ENCODE measurements at regions not wholly inside any gene's neighbourhood (a gene's known extent, or its start where the extent isn't known, plus 50 kb on each side); places are given as distances from the start of the nearest gene placed in this dataset.

DNA sequence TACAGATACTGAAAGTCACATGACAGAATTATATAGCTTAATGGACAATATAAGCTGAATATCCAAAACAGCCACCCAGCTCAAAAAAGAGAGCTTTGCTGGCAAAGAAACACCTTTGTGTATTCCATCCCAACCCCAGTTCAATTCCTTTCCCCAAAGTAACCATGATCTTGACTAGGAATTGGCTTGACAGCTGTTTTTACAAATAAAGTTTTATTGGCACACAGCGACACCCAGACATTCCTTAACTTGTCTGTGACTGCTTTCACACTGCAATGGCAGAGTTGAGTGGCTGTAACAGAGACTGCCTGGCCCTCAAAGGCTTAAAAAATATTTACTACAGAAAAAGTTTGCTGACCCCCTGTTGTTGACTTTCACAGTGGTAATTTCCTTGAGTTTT lies 264.0 kb upstream of the TSHZ2 start:
- no peak for DNase-seq

DNA sequence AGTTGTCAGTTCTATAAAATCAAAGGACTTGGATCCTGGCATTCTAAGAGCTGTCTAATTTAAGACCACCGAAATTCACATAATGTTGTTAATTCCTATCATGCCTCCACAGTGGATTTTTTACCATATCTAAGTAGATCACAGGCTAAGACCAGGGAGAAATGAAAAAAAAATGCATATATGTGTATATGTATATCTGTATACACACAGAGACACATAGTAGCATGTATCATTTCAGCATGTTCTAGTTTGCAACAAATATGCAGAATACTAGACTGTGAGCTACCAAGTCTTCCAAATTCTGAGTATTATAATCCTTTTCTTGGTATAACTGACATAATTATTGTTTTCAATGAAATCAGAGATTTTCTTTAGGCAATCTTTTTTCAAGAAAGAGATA lies 267.6 kb upstream of the TSHZ2 start:
- DNase-seq = no peak

DNA sequence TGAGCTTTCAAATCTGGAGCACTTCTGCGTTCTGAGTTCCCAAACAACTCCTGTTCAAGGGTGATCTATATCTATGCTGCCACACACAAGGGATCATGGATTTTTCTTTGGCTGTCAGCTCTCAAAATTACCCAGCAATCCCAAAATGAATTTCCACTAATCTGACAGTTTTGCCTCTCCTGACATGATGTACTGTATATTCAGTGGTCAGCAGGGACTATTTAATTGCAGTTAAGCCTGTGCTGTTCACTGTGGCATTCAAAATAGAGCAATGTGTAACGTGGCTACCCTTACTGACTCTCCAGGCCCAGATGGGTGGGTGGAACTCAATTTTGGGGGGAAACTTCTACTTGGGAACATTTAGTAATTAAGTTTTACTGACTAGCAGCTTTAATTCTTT lies 283.8 kb upstream of the TSHZ2 start:
- no peak for DNase-seq

DNA sequence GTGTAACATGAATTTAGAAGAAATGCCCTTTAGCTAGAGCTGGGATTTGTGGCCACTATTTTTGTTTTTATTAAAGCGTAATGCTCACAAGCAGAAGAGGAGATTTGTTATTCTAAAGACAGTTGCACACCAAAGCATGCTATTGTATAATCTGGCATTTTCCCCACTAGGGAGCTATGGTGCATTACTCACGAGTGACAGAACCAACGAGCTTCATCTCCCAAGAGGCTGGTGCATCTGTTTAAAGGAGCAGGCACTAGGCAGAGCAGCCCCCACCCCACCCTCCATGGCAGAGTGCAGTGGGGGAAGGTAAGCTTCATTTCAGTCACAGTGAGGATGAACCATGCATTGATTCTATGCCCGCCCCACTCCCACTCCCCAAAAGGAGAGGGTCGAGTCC lies 287.3 kb upstream of the TSHZ2 start:
- DNase-seq = no peak

DNA sequence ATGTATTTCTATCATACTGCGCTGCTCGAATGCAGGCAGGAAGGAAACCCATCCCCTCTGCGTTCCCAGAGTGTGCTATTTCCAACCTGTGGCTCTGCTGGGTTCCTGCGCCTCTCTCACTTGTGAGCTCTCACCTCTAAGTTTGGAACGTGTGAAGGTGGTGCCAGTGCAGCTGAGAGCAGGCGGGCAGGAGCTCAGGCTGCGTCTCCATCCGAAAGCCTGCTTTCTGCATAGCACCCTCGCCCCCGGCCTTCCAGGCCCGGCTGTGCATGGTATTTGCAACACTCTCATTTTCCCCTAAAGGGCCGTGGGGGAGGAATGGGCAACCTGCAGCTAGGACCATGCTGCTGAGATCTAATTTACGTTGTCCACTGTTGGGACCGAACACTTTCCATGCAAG lies 288.0 kb upstream of the TSHZ2 start:
- no peak for DNase-seq

DNA sequence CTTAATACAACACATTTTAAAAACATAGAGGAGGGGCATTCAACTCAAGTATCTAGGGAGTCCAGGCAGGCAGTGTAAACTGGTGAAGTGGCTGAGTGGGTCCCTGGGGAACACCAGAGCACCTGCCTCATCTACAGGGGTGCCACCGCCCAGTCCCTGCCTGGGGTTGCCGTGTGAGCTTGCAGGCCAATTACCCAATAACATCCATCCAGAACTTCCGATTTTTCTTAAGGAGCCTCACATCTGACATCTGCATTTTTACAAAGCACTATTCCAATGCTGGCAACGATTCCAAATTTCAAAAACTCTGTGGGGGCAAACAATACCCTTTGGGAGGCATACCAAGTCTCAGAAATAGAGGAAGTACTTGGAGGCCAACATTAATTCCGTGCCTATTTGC lies 288.4 kb upstream of the TSHZ2 start:
- DNase-seq = no peak

DNA sequence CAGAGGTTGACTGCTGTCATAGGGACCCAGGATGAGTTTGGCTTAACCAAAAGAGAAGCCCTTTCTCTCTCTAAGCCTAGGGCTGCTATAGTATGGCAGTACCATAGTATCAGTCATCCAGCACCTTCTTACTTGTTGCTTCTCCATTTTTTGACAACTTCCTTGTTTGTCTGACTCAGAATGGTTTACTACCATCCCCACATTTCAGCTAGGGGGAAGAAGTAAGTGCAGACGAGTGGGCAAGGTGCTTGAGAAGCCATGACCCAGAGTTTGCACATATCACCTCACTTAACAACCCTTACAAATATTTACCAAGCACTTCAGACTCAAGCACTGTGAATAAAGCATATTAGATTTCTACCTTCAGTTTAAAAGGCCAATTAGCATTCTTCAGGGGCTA lies 289.9 kb upstream of the TSHZ2 start:
- DNase-seq = no peak

DNA sequence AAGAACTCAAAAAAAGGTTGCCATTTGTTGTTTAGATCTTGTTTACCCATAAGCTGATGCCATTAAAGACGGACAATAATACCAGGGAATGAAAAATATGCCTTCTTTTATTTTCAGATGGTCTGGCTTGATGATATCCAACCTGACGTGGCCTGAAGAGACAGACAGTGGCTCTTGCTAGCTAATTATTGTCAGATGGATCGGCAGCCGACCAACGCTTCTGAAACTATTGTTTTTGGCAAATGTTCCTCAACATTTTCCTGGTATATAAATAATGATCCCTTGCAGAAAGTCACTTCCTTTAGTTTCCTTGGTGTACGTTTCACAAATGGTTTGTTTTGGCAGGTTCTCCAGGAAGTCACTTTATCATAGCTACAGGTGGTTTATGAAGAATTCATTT lies 290.9 kb upstream of the TSHZ2 start:
- DNase-seq = no peak

DNA sequence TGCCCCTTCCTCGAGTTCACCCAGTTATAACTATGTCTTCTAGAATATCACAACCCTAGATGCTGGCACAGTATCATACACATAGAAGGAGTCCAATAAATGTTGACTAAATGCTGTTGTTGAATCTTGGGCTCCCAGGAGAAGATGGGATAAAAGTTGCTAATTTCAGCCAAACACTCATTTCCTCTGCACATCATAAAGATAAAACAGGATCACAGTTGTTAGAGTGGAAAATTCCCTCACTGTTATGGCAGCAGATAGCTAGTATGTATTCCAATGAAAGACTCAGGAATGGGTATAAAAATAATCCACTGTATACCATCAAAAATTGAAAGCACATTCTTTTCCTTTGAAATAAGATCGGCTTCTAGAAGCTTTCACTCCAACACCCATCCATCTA lies 294.9 kb upstream of the TSHZ2 start:
- DNase-seq = no peak

DNA sequence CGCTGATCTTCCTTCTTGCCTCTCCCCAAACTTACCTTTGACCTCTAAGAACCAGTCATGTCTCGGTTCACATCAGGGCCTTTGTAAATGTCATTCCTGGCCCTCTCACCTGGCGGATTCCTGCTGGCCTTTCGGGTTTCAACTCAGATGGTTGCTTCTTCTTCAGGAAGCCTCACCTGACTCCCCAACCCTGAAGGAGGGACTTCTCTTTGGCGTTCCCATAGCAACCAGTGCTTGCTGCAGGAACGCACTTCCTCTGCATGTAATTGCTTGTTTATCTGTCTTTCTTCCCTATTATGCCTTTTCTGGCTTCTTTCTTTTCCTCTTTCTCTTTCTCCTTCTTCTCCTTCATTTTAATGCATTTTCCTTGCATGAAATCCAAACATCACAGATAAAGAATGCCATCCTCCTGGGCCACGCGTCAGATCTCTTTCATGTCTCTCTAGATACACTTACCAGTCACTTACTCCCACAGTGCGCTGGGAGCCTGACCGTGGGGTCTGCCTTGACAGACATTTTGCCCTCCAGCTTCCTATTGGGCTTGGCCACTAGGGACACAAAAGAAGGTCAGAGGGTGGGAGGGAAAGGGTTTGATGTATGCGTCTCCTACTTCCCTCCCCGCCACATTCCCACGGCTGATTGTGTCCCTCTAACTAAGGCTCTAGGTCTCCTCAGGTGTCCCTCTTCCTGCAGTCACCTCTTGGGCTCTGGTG lies 295.7 kb upstream of the TSHZ2 start:
- no peak for DNase-seq

DNA sequence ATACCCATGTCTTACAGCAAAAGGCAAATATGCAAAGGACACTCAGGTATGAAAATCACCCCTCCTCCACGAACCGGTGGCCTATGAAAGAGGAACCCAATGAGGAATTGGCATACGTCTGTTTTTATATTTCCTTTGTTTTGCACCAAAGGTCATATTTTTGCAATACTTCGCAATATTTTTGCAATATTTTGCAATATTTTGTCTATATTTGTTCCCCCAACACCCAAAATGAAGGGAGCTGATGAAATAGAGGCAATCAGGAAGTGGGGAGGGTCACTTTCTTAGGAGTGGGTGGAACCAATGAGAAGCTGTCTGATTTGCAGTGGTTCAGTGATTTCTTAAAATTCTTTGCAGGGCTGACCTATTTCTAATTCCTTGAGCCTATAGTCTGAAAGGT lies 296.8 kb upstream of the TSHZ2 start:
- no peak for DNase-seq

DNA sequence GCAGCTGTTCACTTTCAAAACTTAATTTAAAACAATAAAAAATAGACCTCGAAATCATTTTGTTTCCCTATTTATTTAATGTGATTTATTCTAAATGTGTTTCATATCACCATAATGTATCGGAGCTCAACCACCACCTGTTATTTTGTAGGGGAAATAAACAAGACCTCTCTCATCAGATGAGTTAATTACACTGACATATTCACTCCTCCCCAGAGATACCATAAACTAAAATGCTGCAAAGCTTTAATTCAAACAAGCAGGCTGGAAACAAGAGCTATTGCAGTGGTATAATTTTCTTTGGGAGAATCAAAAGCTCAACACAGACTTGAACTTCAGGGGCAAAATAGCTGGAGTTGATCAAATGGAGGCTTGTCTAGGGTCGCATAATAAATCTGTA lies 303.5 kb upstream of the TSHZ2 start:
- no peak for DNase-seq

DNA sequence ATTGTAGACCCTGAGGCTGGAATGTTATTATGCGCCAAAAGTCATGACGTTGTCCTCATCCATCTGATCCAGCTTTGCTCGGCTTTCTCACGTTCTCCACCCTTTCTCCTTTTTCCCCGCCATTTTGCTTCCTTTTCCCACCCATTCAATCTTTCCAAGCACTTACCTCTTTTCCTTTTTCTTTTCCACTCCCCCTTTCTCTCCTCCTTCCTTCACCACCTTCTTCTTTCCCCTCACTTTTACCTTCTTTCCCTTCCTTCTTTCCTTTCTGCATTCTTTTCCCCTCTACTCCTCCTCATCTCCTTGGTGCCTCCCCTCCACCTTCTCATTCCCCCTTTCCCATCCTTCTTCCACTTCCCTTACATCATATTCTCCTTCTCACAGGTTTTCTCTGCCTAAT lies 304.8 kb upstream of the TSHZ2 start:
- no peak for DNase-seq

DNA sequence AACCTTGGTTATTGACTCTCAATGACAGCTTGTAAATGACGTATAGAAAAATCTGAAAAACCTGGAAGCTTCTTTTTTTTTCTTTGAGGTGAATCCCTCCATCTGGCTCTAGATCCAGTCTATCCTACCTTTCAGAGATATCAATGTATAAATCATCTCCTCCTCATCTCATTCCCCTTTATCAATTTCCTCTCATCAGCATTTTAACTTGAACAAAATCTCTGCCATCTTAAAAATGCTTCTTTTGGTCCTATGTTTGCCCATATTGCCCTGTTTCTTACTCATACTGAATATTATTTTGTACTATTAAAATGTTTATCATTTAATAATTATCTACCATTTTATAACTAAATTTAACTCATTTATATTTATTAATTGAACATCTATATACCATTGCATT lies 306.7 kb upstream of the TSHZ2 start:
- DNase-seq = no peak

DNA sequence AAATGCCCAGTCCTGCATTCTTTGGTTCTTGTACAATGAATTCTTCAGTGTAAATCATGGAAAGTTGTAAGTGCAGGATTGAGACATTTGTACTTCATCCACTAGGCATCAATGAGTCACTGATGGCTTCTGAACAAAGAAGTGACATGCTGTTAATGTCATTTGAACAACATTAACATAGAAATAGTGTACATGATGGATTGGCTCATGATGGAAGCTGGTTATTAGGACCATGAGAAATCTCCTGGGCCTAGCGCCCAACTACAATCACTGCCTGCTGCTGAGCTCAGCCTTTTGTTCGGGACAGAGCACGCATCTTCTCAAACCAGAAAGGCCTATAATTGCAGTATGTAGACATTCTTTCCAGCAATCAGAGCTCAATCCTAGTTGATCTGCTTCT lies 316.8 kb upstream of the TSHZ2 start:
- no peak for DNase-seq

DNA sequence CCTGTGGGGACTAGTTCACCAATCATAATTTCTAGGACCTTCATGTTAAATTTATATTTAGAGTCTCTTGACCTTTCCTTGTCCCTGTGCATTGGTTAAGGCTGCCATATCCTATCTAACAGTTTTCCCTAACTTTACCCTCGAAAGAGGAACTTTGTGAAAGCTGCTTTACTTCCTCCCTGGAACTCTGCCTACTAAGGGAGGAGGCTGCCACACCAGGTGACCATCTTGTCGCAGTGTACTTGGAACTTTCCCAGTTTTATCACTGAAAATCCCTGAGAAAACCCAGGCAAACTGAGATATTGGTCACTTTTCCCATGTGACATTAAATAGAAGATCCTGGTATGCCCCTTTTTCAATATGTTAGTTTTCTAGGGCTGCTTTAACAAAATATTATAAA lies 317.6 kb upstream of the TSHZ2 start:
- no peak for DNase-seq

DNA sequence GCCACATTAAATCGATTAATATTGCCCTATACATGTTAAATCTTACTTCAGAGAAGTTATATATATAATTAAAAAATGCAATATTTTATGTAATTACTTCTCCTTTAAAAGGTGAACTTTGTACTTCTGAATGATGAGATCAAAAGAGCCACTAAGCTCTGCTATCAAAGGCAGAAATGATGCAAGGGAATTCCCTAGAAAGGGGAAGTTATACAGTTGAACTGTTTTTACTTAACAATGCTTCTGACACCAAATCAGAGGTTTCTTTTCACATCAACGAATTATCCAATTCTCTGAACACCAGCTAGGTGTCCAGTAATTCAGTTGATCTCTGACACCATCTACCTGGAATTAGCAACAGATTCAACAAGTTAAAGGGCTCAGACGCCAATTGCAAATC lies 319.9 kb upstream of the TSHZ2 start:
- DNase-seq = no peak

DNA sequence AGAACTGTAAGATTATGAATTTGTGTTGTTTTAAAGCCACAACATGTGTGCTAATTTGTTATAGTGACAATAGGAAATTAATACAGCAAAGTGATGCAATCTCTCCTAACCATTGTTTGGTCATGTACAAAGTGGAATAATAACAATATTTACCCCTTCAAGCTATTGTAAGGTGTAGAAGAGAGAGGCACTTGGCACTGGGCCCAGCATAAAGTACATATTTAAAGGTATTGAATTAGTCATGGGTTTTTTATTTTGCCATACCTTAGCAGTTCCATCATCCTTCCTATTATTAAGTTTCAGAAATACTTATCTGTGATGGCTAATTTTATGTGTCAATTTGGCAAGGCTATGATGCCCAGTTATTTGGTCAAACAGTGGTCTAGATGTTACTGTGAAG lies 322.4 kb upstream of the TSHZ2 start:
- no peak for DNase-seq

DNA sequence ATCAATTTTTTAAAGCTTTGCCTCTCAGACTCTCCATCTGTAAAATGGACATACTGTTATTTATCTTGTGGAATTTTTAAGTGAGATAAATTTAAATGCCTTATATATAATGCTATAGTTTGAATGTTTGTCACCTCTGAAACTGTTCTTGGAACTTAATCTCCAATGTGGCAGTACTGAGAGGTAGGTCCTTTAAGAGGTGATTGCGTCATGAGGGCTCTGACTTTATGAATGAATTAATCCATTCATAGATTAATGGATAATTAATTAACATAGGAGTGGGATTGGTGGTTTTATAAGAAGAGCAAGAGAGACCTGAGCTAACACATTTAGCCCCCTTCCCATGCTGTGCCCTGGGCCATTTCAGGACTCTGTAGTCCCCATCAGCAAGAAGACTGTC lies 326.3 kb upstream of the TSHZ2 start:
- DNase-seq = no peak

DNA sequence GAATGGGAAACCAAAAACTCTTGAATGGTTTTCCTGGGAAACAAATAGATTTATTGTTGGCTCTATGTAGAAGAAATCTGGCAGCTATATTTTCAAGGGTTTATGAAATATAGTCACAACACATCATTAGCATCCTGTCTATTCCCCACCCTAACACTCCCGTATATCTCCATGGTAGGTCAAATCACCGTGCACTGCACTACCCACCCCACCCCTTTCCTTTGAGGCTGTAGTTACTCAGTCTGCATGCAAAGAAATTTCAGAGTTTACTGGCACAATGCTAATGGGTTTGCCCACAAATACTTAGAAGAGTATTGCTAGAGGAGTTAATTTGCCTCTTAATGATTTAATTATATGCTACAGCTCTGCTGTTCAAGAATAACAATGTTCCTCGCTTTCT lies 329.1 kb upstream of the TSHZ2 start:
- DNase-seq = no peak

DNA sequence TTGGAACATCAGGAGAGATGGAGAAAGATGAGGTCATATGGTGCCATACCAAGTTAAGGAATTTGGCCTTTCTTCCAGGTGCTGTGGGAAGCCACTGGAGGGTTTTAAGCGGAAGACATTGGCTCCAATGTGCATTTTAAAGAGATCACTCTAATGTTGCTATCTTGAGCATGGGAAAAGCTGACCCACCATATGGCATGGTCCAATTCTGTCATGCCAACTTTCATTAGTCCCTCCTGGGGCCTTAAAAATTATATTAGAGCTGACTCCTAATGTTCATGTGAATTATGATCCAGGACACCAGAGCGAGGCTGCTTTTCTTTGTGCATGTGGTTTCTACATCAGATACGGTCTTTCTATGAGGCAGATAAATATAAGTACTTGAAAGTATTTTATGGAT lies 335.0 kb upstream of the TSHZ2 start:
- no peak for DNase-seq

DNA sequence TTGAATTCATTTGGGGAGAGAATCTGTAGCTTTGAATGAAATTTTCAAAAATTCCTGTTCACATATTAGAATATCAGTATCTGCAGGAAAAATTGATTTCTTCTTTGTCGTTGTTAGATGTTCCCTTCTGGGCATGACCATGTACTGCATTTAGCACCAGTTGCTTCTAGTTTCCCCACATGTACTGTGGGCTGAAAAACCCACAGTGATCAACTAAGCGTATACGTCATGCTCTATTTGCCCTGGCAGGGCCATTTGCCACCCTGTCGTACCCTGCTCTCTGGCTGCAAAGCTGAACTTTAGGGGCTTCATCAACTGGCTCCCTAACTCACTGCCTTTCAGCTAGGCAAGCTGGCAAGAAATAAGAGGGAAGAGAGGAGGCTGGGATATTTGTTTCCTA lies 340.7 kb upstream of the TSHZ2 start:
- no peak for DNase-seq

DNA sequence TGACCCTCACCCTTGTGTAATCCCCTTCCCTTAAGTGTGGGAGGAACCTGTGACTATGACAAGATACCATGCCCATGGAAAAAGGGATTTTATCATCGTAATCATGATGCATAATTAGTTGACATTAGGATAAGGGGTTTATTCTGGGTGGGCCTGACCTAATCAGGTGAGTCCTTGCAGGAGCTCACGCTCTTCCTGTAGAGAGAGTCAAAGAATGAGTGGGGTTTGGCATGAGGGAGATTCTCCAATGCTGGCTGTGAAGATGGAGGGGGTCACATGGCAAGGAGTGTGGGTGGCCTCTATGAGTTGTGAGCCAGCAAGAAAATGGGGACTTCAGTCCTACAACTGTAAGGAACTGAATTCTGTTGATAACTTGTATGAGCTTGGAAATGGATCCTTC lies 342.0 kb upstream of the TSHZ2 start:
- no peak for DNase-seq

DNA sequence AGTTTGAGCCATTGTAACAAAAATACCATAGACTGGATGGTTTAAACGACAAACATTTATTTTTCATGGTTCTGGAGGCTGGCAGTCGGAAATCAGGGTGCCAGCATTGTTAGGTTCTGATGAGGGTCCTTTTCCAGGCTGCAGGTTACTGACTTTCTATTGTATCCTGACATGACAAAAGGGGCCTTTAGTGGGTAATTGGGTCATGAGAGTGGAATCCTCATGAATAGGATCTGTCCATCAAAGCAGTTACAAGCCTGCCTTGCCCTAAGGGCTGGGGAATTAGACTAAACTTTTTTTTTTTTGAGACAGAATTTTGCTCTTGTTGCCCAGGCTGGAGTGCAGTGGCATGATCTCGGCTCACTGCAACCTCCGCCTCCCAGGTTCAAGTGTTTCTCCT lies 347.9 kb upstream of the TSHZ2 start:
- no peak for DNase-seq

DNA sequence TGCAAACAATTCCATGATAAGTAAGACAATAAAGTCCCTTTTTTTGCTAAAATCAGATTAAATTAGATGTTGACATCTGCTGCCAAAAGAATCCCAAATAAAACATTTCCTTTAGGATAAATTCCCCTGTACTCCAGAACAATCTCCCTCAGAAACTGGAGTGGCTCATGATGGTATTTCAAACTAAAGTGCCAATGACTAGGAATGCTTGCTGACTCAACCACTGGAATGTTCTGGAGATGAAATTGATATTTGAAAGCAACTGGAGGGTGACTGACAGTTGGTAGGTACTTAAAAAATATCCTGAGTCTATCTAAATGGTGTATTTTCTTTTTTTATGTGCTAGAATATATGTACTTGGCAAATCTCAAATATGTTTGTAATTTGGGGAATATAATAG lies 350.1 kb upstream of the TSHZ2 start:
- DNase-seq = no peak

DNA sequence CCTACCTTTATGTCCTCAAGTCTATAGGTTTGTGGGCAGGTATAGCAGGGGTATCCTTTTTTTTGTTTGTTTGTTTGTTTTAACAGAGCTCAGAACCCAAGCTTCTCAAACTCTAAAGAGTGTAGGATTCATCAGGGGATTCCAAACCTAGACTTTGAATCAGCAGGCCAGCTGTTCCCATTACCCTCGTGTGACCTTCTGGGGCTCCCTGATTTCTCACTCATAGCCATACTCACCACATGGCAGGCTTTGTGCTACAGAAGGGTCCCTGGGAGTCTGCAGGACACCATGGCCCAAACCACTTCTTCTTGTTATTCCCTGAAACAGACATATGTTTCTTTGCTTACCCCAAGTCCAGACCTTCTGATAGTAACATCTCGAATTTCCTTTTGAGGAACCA lies 350.8 kb upstream of the TSHZ2 start:
- no peak for DNase-seq
